Ishikawa (cell line): ENCODE measurements at regions not wholly inside any gene's neighbourhood (a gene's known extent, or its start where the extent isn't known, plus 50 kb on each side); places are given as distances from the start of the nearest gene placed in this dataset.

Experiments
- CEBPB ChIP-seq: IDR thresholded peaks from 2 replicates; pipeline ENCODE4 v1.6.1; 2012
- CREB1 ChIP-seq: IDR thresholded peaks from 2 replicates; pipeline ENCODE4 v1.6.1; 2012; ENCODE audit warnings: low read depth
- EGR1 ChIP-seq: IDR thresholded peaks from 2 replicates; pipeline ENCODE4 v1.6.1; 2012
- EP300 ChIP-seq: IDR thresholded peaks from 2 replicates; pipeline ENCODE4 v1.6.1; 2012; ENCODE audit warnings: borderline replicate concordance
- FOXM1 ChIP-seq: IDR thresholded peaks from 2 replicates; pipeline ENCODE4 v1.6.1; 2012; ENCODE audit warnings: low read depth, borderline replicate concordance
- NFIC ChIP-seq: IDR thresholded peaks from 2 replicates; pipeline ENCODE4 v1.6.1; 2012
- RAD21 ChIP-seq: IDR thresholded peaks from 2 replicates; pipeline ENCODE4 v1.6.1; 2012; ENCODE audit warnings: low read depth
- TAF1 ChIP-seq: IDR thresholded peaks from 2 replicates; pipeline ENCODE4 v1.6.1; 2012; ENCODE audit warnings: low read depth, mild to moderate bottlenecking
- TCF12 ChIP-seq: IDR thresholded peaks from 2 replicates; pipeline ENCODE4 v1.6.1; 2012; ENCODE audit warnings: low read depth
- TEAD4 ChIP-seq: IDR thresholded peaks from 2 replicates; pipeline ENCODE4 v1.6.1; 2012
- YY1 ChIP-seq: IDR thresholded peaks from 2 replicates; pipeline ENCODE4 v1.6.1; 2012; ENCODE audit warnings: low read depth
- ZBTB7A ChIP-seq: IDR thresholded peaks from 2 replicates; pipeline ENCODE4 v1.6.1; 2012; ENCODE audit warnings: low read depth
- TF ChIP-seq, protein P1 (sequence below): IDR thresholded peaks from 2 replicates; pipeline ENCODE4 v1.6.1; 2012; ENCODE audit warnings: low read depth, mild to moderate bottlenecking
- TF ChIP-seq, protein P2 (sequence below): IDR thresholded peaks from 2 replicates; pipeline ENCODE4 v1.6.1; 2012
- TF ChIP-seq, protein P3 (sequence below): IDR thresholded peaks from 2 replicates; pipeline ENCODE4 v1.6.1; 2012

DNA sequence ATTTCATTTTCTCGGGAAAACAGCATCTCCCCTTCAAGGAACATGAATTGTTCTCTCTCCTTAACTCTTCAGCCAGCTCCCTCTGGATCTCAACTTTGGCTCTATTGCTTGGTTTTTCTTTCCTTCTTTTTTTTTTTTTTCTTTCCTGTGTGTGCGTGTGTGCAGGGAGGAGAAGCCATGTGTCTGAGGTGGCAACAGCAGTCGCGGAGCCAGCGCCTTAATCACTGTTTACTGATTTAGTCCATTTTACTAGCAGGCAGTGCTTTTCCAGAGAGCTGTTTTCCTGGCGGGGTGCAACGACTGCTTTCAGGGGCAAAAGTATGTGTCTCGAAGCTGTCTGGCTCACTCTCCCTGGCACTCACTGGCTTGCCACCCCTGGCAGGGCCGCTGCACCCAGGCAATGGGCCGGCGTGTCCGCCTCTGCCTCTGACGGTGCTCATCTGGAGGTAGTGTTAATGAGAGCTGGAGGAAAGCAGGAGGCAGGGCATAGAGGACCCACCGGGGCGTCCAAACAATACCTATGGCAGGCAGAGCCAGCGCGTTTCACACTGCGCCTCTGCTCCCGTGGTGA lies 835.4 kb upstream of the NR2F2 start:
- no peak for TF ChIP-seq RAD21
- no peak for TF ChIP-seq TEAD4

DNA sequence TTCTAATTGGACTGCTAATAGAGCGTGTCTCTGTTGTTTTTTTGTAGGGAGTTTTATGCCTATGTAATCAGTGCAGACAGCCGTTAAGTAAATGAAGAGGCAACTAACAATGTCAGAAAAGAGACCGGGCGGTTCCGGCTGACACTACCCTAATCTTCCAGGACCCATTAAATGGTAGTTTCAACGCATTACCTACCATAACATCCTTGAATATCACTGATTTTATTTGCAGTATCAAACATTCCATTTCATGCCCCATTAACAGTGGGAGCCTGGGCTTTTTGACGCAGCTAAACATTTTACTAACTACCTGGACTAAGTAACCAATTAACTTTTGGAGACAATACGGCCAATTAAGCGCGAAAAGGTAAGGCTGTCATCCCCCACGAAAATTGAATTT lies 832.9 kb upstream of the NR2F2 start:
- TF ChIP-seq, protein P1, sequence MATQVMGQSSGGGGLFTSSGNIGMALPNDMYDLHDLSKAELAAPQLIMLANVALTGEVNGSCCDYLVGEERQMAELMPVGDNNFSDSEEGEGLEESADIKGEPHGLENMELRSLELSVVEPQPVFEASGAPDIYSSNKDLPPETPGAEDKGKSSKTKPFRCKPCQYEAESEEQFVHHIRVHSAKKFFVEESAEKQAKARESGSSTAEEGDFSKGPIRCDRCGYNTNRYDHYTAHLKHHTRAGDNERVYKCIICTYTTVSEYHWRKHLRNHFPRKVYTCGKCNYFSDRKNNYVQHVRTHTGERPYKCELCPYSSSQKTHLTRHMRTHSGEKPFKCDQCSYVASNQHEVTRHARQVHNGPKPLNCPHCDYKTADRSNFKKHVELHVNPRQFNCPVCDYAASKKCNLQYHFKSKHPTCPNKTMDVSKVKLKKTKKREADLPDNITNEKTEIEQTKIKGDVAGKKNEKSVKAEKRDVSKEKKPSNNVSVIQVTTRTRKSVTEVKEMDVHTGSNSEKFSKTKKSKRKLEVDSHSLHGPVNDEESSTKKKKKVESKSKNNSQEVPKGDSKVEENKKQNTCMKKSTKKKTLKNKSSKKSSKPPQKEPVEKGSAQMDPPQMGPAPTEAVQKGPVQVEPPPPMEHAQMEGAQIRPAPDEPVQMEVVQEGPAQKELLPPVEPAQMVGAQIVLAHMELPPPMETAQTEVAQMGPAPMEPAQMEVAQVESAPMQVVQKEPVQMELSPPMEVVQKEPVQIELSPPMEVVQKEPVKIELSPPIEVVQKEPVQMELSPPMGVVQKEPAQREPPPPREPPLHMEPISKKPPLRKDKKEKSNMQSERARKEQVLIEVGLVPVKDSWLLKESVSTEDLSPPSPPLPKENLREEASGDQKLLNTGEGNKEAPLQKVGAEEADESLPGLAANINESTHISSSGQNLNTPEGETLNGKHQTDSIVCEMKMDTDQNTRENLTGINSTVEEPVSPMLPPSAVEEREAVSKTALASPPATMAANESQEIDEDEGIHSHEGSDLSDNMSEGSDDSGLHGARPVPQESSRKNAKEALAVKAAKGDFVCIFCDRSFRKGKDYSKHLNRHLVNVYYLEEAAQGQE, result no peak
- TF ChIP-seq TAF1 (no peak), CREB1 (no peak), EGR1 (no peak), NFIC (no peak), EP300 (no peak), YY1 (no peak)
- TF ChIP-seq, protein P2, sequence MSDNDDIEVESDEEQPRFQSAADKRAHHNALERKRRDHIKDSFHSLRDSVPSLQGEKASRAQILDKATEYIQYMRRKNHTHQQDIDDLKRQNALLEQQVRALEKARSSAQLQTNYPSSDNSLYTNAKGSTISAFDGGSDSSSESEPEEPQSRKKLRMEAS, result no peak

DNA sequence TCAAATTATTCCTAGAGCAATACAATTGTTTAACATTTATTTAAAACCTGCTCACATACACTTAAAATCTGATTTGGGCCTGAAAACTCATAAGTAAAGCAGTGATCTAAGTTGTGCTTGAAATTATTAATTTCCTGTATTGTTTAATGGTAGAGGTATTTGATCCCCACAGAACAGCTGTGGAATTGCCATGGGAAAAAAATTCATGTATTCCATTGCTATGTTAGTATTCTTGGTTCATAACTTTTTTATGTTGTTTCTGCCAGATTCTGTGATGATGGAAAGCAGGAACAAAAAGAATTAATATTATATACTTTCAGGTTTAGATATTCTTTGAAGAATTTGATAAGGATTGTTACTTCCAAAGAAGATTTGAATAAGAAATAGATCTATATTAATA lies 831.5 kb upstream of the NR2F2 start:
- TF ChIP-seq, protein P2, result no peak
- no peak for TF ChIP-seq NFIC
- TF ChIP-seq FOXM1, result no peak
- TF ChIP-seq, protein P3, sequence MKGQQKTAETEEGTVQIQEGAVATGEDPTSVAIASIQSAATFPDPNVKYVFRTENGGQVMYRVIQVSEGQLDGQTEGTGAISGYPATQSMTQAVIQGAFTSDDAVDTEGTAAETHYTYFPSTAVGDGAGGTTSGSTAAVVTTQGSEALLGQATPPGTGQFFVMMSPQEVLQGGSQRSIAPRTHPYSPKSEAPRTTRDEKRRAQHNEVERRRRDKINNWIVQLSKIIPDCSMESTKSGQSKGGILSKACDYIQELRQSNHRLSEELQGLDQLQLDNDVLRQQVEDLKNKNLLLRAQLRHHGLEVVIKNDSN, result no peak

DNA sequence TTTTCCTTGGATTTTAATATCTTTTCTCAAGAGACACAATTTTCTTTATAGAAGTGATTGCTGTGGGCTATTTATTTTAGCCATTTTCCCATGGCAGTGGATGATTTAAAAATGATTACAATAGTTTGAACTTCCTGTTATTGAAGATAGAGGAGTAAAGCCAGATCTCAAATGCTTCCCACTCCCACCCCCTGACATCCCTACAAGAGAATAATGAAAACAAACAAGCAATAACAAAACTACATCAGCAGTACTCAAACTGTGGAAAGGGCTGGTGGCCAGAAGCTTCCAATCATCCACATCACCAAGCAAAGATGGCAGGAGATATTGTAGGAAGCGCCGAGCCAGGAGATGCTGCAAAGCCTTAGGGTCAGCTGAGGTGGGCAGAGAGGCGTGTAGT lies 831.1 kb upstream of the NR2F2 start:
- TF ChIP-seq TAF1, result no peak
- no peak for TF ChIP-seq EGR1
- no peak for TF ChIP-seq TEAD4
- TF ChIP-seq RAD21, result no peak
- TF ChIP-seq, protein P1, result no peak

DNA sequence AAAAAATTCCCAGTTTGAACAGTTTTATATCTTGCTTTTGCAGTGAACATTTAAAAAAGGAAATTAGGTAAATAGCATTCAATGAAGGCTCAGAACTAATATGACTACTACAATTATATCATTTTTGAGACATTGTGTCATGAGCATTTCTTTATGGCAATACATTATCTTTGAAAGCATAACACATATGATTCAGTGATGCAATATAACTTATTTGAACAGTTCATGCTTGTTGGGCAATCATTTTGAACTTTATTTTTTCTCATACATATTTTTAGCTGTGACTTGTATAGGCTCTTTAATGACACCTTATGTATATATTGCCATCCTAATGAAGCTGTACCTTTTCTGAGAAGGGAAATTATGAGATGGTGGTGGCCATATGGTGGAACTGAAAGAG lies 828.6 kb upstream of the NR2F2 start:
- TF ChIP-seq EGR1 (no peak), NFIC (no peak), YY1 (no peak), TCF12 (no peak), CEBPB (no peak), ZBTB7A (no peak), TEAD4 (no peak), FOXM1 (no peak), TAF1 (no peak), RAD21 (no peak), CREB1 (no peak), EP300 (no peak)
- TF ChIP-seq, protein P3, result no peak
- TF ChIP-seq, protein P1, result no peak
- TF ChIP-seq, protein P2, result no peak
